ENCODE measurements at regions not wholly inside any gene's neighbourhood (a gene's known extent, or its start where the extent isn't known, plus 50 kb on each side); places are given as distances from the start of the nearest gene placed in this dataset.

DNA sequence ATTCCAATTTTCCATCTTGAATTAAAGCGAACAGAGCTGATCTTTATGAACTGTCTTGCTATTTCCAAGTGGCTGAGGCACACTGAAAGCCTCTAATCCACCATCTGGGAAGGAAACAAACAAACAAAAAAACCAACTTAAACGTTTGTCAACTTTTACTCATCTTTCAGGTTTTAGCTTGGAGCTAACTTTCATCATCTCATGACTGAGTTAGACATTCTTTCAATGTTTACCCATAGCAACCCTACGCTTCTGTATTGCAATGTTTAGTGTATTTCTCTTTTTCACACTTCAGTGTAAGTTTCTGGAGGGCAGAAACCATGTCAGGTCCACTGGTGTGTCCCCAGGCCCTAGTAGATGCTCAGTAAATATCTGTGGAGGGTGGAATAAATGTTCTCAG is 343.8 kb downstream of the GBA3 start:
- TF ChIP-seq, protein P1, sequence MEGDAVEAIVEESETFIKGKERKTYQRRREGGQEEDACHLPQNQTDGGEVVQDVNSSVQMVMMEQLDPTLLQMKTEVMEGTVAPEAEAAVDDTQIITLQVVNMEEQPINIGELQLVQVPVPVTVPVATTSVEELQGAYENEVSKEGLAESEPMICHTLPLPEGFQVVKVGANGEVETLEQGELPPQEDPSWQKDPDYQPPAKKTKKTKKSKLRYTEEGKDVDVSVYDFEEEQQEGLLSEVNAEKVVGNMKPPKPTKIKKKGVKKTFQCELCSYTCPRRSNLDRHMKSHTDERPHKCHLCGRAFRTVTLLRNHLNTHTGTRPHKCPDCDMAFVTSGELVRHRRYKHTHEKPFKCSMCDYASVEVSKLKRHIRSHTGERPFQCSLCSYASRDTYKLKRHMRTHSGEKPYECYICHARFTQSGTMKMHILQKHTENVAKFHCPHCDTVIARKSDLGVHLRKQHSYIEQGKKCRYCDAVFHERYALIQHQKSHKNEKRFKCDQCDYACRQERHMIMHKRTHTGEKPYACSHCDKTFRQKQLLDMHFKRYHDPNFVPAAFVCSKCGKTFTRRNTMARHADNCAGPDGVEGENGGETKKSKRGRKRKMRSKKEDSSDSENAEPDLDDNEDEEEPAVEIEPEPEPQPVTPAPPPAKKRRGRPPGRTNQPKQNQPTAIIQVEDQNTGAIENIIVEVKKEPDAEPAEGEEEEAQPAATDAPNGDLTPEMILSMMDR (IDR thresholded peaks at IDR 0.05), result no peak
- TF ChIP-seq POLR2A (IDR thresholded peaks at IDR 0.05) (no peak), POLR2AphosphoS5 (IDR thresholded peaks at IDR 0.05) (no peak), EP300 (IDR thresholded peaks at IDR 0.05) (no peak)
